ENCODE measurements at regions not wholly inside any gene's neighbourhood (a gene's known extent, or its start where the extent isn't known, plus 50 kb on each side); places are given as distances from the start of the nearest gene placed in this dataset.

GRCh38 chr3:31252216-31253185 is 280.2 kb upstream of the STT3B start:
- H3K27me3 Mint-ChIP-seq = no peaks in the 10 kb centered on the region
- no peaks in the 10 kb centered on the region for H3K36me3 Mint-ChIP-seq (ENCODE audit: low read depth)
- intact Hi-C loops (cut with micrococcal nuclease) = no loop called here
- H3K27ac Mint-ChIP-seq = no peak overlapping the region
- H3K4me1 Mint-ChIP-seq (ENCODE audit: low read depth) = peaks cover 38% of the 10 kb centered on the region
- no peak overlapping the region for H3K4me3 Mint-ChIP-seq
- peaks cover 5% of the 10 kb centered on the region for H3K9me3 Mint-ChIP-seq

GRCh38 chr3:31253782-31254181 is 278.9 kb upstream of the STT3B start:
- Mint-ChIP-seq H3K4me3 (no peak overlapping the region), H3K27ac (no peak overlapping the region), H3K4me1 (ENCODE audit: low read depth) (peaks cover 38% of the 10 kb centered on the region), H3K27me3 (no peaks in the 10 kb centered on the region), H3K9me3 (peaks cover 5% of the 10 kb centered on the region), H3K36me3 (ENCODE audit: low read depth) (no peaks in the 10 kb centered on the region)
- intact Hi-C loops (cut with micrococcal nuclease) = no loop called here

GRCh38 chr3:31254483-31254882 is 278.2 kb upstream of the STT3B start:
- no peak overlapping the region for H3K27ac Mint-ChIP-seq
- no peaks in the 10 kb centered on the region for H3K36me3 Mint-ChIP-seq (ENCODE audit: low read depth)
- no peaks in the 10 kb centered on the region for H3K27me3 Mint-ChIP-seq
- peaks cover 38% of the 10 kb centered on the region for H3K4me1 Mint-ChIP-seq (ENCODE audit: low read depth)
- no peak overlapping the region for H3K4me3 Mint-ChIP-seq
- intact Hi-C loops (cut with micrococcal nuclease) = no loop called here
- H3K9me3 Mint-ChIP-seq = peaks cover 5% of the 10 kb centered on the region

DNA sequence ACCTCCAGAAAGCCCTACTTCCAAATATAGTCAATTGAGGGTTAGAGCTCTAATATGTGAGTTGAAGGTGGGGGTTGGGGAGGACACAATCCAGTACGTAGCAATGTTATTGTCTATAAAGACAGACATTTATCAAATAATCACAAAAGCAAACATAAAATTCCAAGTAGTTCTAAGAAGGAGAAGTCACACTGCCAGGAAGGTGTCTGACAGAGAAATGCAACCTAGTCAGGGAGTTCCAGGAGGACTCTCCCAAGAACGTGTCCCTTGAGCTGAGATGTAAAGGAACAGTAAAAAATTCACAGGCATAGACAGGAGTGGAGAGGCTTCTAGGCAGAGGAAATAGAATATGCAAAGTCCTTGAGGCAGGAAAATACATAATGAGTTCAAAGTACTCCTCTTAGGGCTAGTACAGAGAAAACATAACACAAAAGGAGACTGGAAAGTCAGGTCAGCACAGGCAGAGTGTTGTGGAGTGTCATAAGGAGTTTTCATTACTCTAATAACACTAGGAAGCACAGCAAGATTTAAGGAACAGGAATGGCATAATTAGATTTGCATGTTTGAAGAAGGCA is 277.6 kb upstream of the STT3B start:
- no peak overlapping the region for H3K27ac Mint-ChIP-seq
- peaks cover 5% of the 10 kb centered on the region for H3K9me3 Mint-ChIP-seq
- H3K4me3 Mint-ChIP-seq = no peak overlapping the region
- peaks cover 36% of the 10 kb centered on the region for H3K4me1 Mint-ChIP-seq (ENCODE audit: low read depth)
- no peaks in the 10 kb centered on the region for H3K27me3 Mint-ChIP-seq
- intact Hi-C loops (cut with micrococcal nuclease) = no loop called here
- H3K36me3 Mint-ChIP-seq (ENCODE audit: low read depth) = no peaks in the 10 kb centered on the region

- no peaks in the 10 kb centered on the region for H3K27me3 Mint-ChIP-seq
- no peak overlapping the region for H3K4me3 Mint-ChIP-seq
- H3K36me3 Mint-ChIP-seq (ENCODE audit: low read depth) = no peaks in the 10 kb centered on the region
- H3K4me1 Mint-ChIP-seq (ENCODE audit: low read depth) = peaks cover 22% of the 10 kb centered on the region
- intact Hi-C loops (cut with micrococcal nuclease) = no loop called here
- H3K9me3 Mint-ChIP-seq = peaks cover 9% of the 10 kb centered on the region
- H3K27ac Mint-ChIP-seq = no peak overlapping the region
Observed at GRCh38 chr3:31262201-31262600, 270.5 kb upstream of the STT3B start.

GRCh38 chr3:31263897-31264296 is 268.8 kb upstream of the STT3B start:
- Mint-ChIP-seq H3K9me3 (peaks cover 9% of the 10 kb centered on the region), H3K27ac (no peak overlapping the region), H3K4me1 (ENCODE audit: low read depth) (peaks cover 25% of the 10 kb centered on the region), H3K36me3 (ENCODE audit: low read depth) (no peaks in the 10 kb centered on the region), H3K27me3 (no peaks in the 10 kb centered on the region), H3K4me3 (no peak overlapping the region)
- intact Hi-C loops (cut with micrococcal nuclease) = no loop called here

DNA sequence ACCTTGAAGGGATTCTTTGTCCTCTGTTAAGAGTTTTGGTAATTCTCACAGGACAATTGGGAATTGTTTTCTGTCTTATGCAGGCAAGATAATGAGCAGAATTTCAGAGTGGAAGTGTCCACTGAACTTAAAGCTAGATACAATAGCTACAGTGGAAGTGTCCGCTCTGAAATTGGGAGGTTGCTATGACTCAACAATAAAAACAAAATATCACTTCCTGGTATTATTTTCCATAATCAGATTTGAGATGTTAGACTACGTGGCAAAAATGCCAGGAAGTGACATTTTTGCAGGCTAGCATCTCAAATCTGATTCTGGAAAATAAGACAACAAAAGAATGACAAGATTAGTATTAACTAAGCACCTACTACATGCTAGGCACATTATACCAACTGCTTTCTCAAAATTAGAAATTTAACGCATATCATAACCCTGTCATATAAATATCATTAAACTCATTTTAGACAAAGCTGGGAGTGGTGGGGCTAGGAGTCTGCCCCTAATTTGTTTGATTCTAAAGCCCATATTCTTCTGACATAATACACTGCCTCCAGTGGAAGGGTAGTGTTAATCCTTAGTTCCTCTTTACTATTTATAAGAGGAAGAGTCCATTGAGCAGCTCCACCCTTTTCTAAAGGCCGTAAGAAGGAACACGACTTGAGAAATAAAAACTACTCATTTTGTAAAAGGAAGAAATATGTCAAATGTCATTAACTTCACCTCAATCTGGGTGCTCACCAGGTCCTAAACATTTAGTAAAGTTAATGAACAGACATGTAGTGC is 266.9 kb upstream of the STT3B start:
- intact Hi-C loops (cut with micrococcal nuclease) = loop anchor here (5.0 kb wide), 1 partner anchor 34 kb away; no protein-coding TSS in a partner anchor
- Mint-ChIP-seq H3K4me3 (no peak overlapping the region), H3K9me3 (peaks cover 2% of the 10 kb centered on the region), H3K27ac (peak overlapping the region; percentile 74), H3K4me1 (ENCODE audit: low read depth) (peaks cover 32% of the 10 kb centered on the region), H3K36me3 (ENCODE audit: low read depth) (no peaks in the 10 kb centered on the region), H3K27me3 (no peaks in the 10 kb centered on the region)

DNA sequence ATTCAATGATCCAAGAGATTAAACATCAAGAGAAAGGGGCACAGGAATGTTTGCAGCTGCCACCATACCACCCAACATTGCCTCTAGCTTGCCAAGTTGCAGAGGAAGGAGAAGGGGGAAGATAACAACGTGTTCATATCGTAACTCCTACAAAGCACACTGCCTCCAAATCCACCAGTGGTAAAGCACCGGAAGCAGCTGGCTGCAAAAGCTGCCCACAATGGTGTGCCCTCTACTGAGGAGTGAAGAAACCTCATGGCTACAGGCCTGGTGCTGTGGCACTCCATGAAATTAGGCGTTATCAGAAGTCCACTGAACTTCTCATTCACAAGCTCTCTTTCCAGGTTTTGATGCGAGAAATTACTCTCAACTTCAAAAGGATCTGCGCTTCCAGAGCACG is 263.9 kb upstream of the STT3B start:
- peaks cover 47% of the 10 kb centered on the region for H3K4me1 Mint-ChIP-seq (ENCODE audit: low read depth)
- H3K4me3 Mint-ChIP-seq = no peak overlapping the region
- intact Hi-C loops (cut with micrococcal nuclease) = loop anchor here (5.0 kb wide), 1 partner anchor 37 kb away; no protein-coding TSS in a partner anchor
- no peak overlapping the region for H3K27ac Mint-ChIP-seq
- H3K27me3 Mint-ChIP-seq = no peaks in the 10 kb centered on the region
- H3K9me3 Mint-ChIP-seq = no peaks in the 10 kb centered on the region
- H3K36me3 Mint-ChIP-seq (ENCODE audit: low read depth) = no peaks in the 10 kb centered on the region

- Mint-ChIP-seq H3K27ac (no peak overlapping the region), H3K4me1 (ENCODE audit: low read depth) (peaks cover 44% of the 10 kb centered on the region), H3K27me3 (no peaks in the 10 kb centered on the region), H3K9me3 (no peaks in the 10 kb centered on the region), H3K4me3 (no peak overlapping the region), H3K36me3 (ENCODE audit: low read depth) (no peaks in the 10 kb centered on the region)
- intact Hi-C loops (cut with micrococcal nuclease) = no loop called here
Observed at GRCh38 chr3:31270010-31270409, 262.7 kb upstream of the STT3B start.

GRCh38 chr3:31274326-31275024 is 258.2 kb upstream of the STT3B start:
- H3K27ac Mint-ChIP-seq = no peak overlapping the region
- H3K36me3 Mint-ChIP-seq (ENCODE audit: low read depth) = no peaks in the 10 kb centered on the region
- no peaks in the 10 kb centered on the region for H3K27me3 Mint-ChIP-seq
- intact Hi-C loops (cut with micrococcal nuclease) = no loop called here
- no peaks in the 10 kb centered on the region for H3K9me3 Mint-ChIP-seq
- H3K4me1 Mint-ChIP-seq (ENCODE audit: low read depth) = peaks cover 17% of the 10 kb centered on the region
- H3K4me3 Mint-ChIP-seq = no peak overlapping the region

- Mint-ChIP-seq H3K4me1 (ENCODE audit: low read depth) (peaks cover 17% of the 10 kb centered on the region), H3K4me3 (no peak overlapping the region), H3K27me3 (no peaks in the 10 kb centered on the region), H3K9me3 (no peaks in the 10 kb centered on the region), H3K27ac (no peak overlapping the region), H3K36me3 (ENCODE audit: low read depth) (no peaks in the 10 kb centered on the region)
- intact Hi-C loops (cut with micrococcal nuclease) = no loop called here
Observed at GRCh38 chr3:31275038-31275572, 257.6 kb upstream of the STT3B start.

DNA sequence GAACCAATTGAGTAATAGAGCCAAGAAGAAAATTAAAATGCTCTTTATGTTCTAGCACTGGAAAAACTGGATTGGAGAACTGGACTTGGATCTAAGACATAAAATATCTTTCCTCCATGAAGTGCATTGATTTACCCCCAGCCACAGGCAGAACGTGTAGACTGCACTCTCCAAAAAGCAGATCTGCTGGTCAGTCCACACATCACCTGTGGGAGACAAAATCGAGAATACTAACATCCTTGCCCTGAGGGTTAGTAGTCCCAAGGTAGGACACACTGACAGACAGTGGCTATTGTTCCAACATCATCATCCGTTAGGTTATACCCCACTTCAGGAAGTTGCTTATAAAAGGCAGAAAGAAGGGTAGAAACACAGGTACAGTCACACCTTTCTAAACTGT is 257.1 kb upstream of the STT3B start:
- intact Hi-C loops (cut with micrococcal nuclease) = no loop called here
- no peaks in the 10 kb centered on the region for H3K36me3 Mint-ChIP-seq (ENCODE audit: low read depth)
- no peaks in the 10 kb centered on the region for H3K27me3 Mint-ChIP-seq
- H3K9me3 Mint-ChIP-seq = no peaks in the 10 kb centered on the region
- peaks cover 17% of the 10 kb centered on the region for H3K4me1 Mint-ChIP-seq (ENCODE audit: low read depth)
- no peak overlapping the region for H3K27ac Mint-ChIP-seq
- no peak overlapping the region for H3K4me3 Mint-ChIP-seq

- intact Hi-C loops (cut with micrococcal nuclease) = no loop called here
- no peaks in the 10 kb centered on the region for H3K4me1 Mint-ChIP-seq (ENCODE audit: low read depth)
- no peak overlapping the region for H3K27ac Mint-ChIP-seq
- H3K4me3 Mint-ChIP-seq = no peak overlapping the region
- H3K36me3 Mint-ChIP-seq (ENCODE audit: low read depth) = no peaks in the 10 kb centered on the region
- H3K9me3 Mint-ChIP-seq = peaks cover 7% of the 10 kb centered on the region
- H3K27me3 Mint-ChIP-seq = no peaks in the 10 kb centered on the region
Observed at GRCh38 chr3:31277582-31277981, 255.1 kb upstream of the STT3B start.
